Activated naive CD8-positive, alpha-beta T cell (primary cell): ENCODE measurements at regions not wholly inside any gene's neighbourhood (a gene's known extent, or its start where the extent isn't known, plus 50 kb on each side); places are given as distances from the start of the nearest gene placed in this dataset.
"Not testable (repeated sequence)": the region's sequence is repeated elsewhere in the genome, so short reads cannot be mapped to it uniquely, and the experiment has no call there.

Experiments used
- H3K27ac Mint-ChIP-seq: one replicate; pipeline ENCODE4 v1.8.0; 2021; ENCODE audit warnings: mixed read lengths
- H3K27me3 Mint-ChIP-seq: one replicate; pipeline ENCODE4 v1.8.0; 2021; ENCODE audit warnings: mixed read lengths
- H3K36me3 Mint-ChIP-seq: one replicate; pipeline ENCODE4 v1.8.0; 2021; ENCODE audit warnings: mixed read lengths
- H3K4me1 Mint-ChIP-seq: one replicate; pipeline ENCODE4 v1.8.0; 2021; ENCODE audit warnings: low read depth, mixed read lengths
- H3K4me3 Mint-ChIP-seq: one replicate; pipeline ENCODE4 v1.8.0; 2021; ENCODE audit warnings: mild to moderate bottlenecking, mixed read lengths
- H3K9me3 Mint-ChIP-seq: one replicate; pipeline ENCODE4 v1.8.0; 2021; ENCODE audit warnings: low read depth, mixed read lengths

GRCh38 chr2:104945866-104946265 is 92.0 kb downstream of the POU3F3 start:
- no peaks in the 10 kb centered on the region for H3K4me1 Mint-ChIP-seq
- no peaks in the 10 kb centered on the region for H3K36me3 Mint-ChIP-seq
- peaks cover 9% of the 10 kb centered on the region for H3K27me3 Mint-ChIP-seq
- no peak overlapping the region for H3K27ac Mint-ChIP-seq
- no peak overlapping the region for H3K4me3 Mint-ChIP-seq
- no peaks in the 10 kb centered on the region for H3K9me3 Mint-ChIP-seq

DNA sequence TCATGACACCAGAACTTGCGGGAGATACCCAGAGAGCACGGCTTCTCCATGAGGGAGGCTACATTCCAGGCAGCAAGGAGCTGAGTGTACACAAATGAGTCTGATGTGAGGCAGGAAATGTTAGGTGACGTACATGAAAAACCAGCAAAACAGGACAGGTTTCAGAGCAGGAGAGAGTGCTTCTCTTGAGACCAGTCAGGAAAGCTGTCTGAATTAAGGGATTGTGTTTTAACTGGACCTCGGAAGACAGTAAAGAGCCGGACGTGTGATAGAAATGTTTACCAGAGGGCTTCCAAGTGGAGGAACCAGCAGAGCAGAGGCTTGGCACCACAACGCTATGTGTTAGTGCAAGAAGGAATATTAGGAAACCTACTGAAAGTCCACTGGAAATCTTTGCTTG is 90.4 kb upstream of the MRPS9 start:
- not testable (repeated sequence) for H3K27ac Mint-ChIP-seq, H3K4me1 Mint-ChIP-seq, H3K9me3 Mint-ChIP-seq, H3K27me3 Mint-ChIP-seq, H3K4me3 Mint-ChIP-seq, H3K36me3 Mint-ChIP-seq

- no peak overlapping the region for H3K4me3 Mint-ChIP-seq
- peaks cover 1% of the 10 kb centered on the region for H3K9me3 Mint-ChIP-seq
- no peaks in the 10 kb centered on the region for H3K4me1 Mint-ChIP-seq
- H3K36me3 Mint-ChIP-seq, result no peaks in the 10 kb centered on the region
- no peak overlapping the region for H3K27ac Mint-ChIP-seq
- no peaks in the 10 kb centered on the region for H3K27me3 Mint-ChIP-seq
Measured at GRCh38 chr2:104952976-104953375, 84.9 kb upstream of the MRPS9 start.

- Mint-ChIP-seq H3K36me3 (peaks cover 9% of the 10 kb centered on the region), H3K27ac (no peak overlapping the region), H3K4me1 (no peaks in the 10 kb centered on the region), H3K4me3 (no peak overlapping the region), H3K27me3 (peaks cover 19% of the 10 kb centered on the region), H3K9me3 (peaks cover 23% of the 10 kb centered on the region)
Measured at GRCh38 chr2:104965900-104966299, 72.0 kb upstream of the MRPS9 start.

DNA sequence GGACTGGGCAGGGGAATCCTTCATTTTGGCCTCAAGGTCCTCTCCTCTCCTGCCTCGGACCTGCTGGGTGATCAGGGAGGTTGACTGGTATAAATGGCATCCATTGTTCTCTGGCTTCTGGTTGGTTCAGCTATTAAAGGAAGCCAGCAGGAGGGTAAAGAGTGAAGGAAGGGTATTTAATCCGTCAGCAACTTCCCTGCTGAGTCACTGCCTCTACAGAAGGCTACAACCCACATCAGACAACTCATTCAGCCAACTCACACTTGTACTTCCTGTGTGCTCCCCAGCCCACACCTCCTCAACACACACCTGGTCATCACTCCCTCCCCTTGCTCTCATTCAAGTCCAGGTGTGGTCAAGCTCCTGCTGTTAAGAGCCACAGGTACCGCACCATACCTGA is 68.3 kb upstream of the MRPS9 start:
- no peak overlapping the region for H3K27ac Mint-ChIP-seq

DNA sequence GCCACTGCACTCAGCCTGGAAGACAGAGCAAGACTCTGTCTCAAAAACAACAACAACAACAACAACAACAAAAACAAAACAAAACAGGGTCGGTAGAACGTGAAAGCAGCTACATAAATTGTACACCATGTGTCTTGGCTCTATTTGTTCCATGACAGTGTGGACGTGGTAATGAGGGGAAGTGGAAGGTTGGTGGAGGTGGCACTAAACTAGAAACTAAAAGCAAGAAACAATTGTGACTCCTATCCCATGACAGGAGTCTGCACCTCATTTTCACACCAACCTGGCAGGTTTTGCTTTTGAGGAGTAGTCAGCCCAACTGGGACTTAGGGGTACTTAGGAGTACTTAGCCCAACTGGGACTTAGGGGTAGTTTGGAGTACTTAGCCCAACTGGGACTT is 62.5 kb upstream of the MRPS9 start:
- Mint-ChIP-seq H3K36me3 (no peaks in the 10 kb centered on the region), H3K27ac (no peak overlapping the region), H3K9me3 (no peaks in the 10 kb centered on the region), H3K27me3 (peaks cover 5% of the 10 kb centered on the region), H3K4me3 (no peak overlapping the region), H3K4me1 (peaks cover 14% of the 10 kb centered on the region)

More for the DNA sequence above, 68.3 kb upstream of the MRPS9 start:
- Mint-ChIP-seq H3K4me1 (no peaks in the 10 kb centered on the region), H3K4me3 (no peak overlapping the region), H3K27me3 (peaks cover 16% of the 10 kb centered on the region), H3K9me3 (peaks cover 8% of the 10 kb centered on the region), H3K36me3 (peaks cover 4% of the 10 kb centered on the region)

GRCh38 chr2:104975851-104976250 is 62.0 kb upstream of the MRPS9 start:
- no peak overlapping the region for H3K4me3 Mint-ChIP-seq
- H3K27me3 Mint-ChIP-seq, result peaks cover 6% of the 10 kb centered on the region
- no peaks in the 10 kb centered on the region for H3K9me3 Mint-ChIP-seq
- H3K4me1 Mint-ChIP-seq, result peaks cover 14% of the 10 kb centered on the region
- no peak overlapping the region for H3K27ac Mint-ChIP-seq
- no peaks in the 10 kb centered on the region for H3K36me3 Mint-ChIP-seq

- Mint-ChIP-seq H3K9me3 (no peaks in the 10 kb centered on the region), H3K27ac (no peak overlapping the region), H3K27me3 (peaks cover 3% of the 10 kb centered on the region), H3K36me3 (no peaks in the 10 kb centered on the region), H3K4me1 (peaks cover 14% of the 10 kb centered on the region), H3K4me3 (peak overlapping the region; percentile 9)
Measured at GRCh38 chr2:104976603-104977120, 61.2 kb upstream of the MRPS9 start.

GRCh38 chr2:104977958-104978357 is 59.9 kb upstream of the MRPS9 start:
- H3K9me3 Mint-ChIP-seq, result no peaks in the 10 kb centered on the region
- H3K36me3 Mint-ChIP-seq, result no peaks in the 10 kb centered on the region
- H3K27ac Mint-ChIP-seq, result no peak overlapping the region
- H3K4me3 Mint-ChIP-seq, result no peak overlapping the region
- H3K27me3 Mint-ChIP-seq, result peaks cover 3% of the 10 kb centered on the region
- peaks cover 14% of the 10 kb centered on the region for H3K4me1 Mint-ChIP-seq

DNA sequence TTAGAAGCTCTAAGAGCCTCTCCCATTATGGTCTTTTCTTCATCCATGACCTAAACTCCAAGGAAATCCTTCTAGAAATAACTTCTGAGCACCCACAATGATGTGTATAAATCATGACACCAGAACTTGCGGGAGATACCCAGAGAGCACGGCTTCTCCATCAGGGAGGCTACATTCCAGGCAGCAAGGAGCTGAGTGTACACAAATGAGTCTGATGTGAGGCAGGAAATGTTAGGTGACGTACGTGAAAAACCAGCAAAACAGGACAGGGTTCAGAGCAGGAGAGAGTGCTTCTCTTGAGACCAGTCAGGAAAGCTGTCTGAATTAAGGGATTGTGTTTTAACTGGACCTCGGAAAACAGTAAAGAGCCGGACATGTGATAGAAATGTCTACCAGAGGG is 58.1 kb upstream of the MRPS9 start:
- H3K27ac Mint-ChIP-seq, H3K4me3 Mint-ChIP-seq, H3K36me3 Mint-ChIP-seq, H3K9me3 Mint-ChIP-seq, H3K27me3 Mint-ChIP-seq: not testable (repeated sequence)
- H3K4me1 Mint-ChIP-seq, result peaks cover 14% of the 10 kb centered on the region

DNA sequence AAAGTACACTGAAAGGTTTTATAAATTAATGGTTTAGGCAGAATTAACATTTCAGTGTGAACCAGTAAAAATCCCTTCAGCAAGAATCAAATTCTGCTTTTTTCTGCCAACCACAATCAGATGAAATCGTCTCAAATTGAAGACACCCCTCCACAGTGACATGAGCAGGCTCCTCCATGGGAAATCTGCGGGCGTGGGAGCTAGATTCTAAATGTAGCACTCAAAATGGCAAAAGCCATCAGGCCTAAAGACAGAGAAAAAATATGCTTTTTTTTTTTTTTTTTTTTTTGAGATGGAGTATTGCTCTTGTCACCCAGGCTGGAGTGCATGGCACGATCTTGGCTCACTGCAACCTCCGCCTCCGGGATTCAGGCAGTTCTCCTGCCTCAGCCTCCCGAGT is 55.8 kb upstream of the MRPS9 start:
- no peak overlapping the region for H3K27ac Mint-ChIP-seq
- peaks cover 7% of the 10 kb centered on the region for H3K4me1 Mint-ChIP-seq
- H3K27me3 Mint-ChIP-seq, result peaks cover 11% of the 10 kb centered on the region
- H3K36me3 Mint-ChIP-seq, result no peaks in the 10 kb centered on the region
- H3K9me3 Mint-ChIP-seq, result no peaks in the 10 kb centered on the region
- H3K4me3 Mint-ChIP-seq, result no peak overlapping the region
